Upper lobe of right lung (tissue), 1 donor: ENCODE measurements at regions not wholly inside any gene's neighbourhood (a gene's known extent, or its start where the extent isn't known, plus 50 kb on each side); places are given as distances from the start of the nearest gene placed in this dataset.
"Not testable (repeated sequence)": the region's sequence is repeated elsewhere in the genome, so short reads cannot be mapped to it uniquely, and the experiment has no call there.

Source experiments
- ATAC-seq: fragments of 200-7000 bp; cut with Tn5 transposase; one replicate; pipeline ENCODE4 v1.9.1; 2020; ENCODE audit warnings: mild to moderate bottlenecking, moderate library complexity
- DNase-seq: peaks from one replicate; pipeline ENCODE4 v3.0.0-alpha.2; 2020
- H3K27ac ChIP-seq: fragments of 200-600 bp; one replicate; pipeline ENCODE4 v1.8.0; 2022
- H3K27me3 ChIP-seq: fragments of 200-600 bp; one replicate; pipeline ENCODE4 v1.8.0; 2022; ENCODE audit warnings: mild to moderate bottlenecking
- H3K36me3 ChIP-seq: fragments of 200-600 bp; one replicate; pipeline ENCODE4 v1.8.0; 2022
- H3K4me1 ChIP-seq: fragments of 200-600 bp; one replicate; pipeline ENCODE4 v1.8.0; 2022
- H3K4me3 ChIP-seq: fragments of 200-600 bp; one replicate; pipeline ENCODE4 v1.8.0; 2022; ENCODE audit warnings: mild to moderate bottlenecking
- H3K9me3 ChIP-seq: fragments of 200-600 bp; one replicate; pipeline ENCODE4 v1.8.0; 2022
- CTCF ChIP-seq: fragments of 200-600 bp; IDR thresholded peaks from one replicate; pipeline ENCODE4 v1.8.0; 2022; ENCODE audit warnings: antibody characterized with exemption
- intact Hi-C: fragments of 100-400 bp; cut with DNase I; formaldehyde crosslinking; loops from one replicate; pipeline ENCODE4 v1.11.0; 2022
- donor health status: DM: no; HTN: yes; CAD: no; lungs with severe emphysema.

- Histone ChIP-seq H3K27me3 (no peaks in the 10 kb centered on the region), H3K27ac (no peak overlapping the region), H3K9me3 (no peaks in the 10 kb centered on the region), H3K4me1 (no peaks in the 10 kb centered on the region), H3K36me3 (no peaks in the 10 kb centered on the region), H3K4me3 (no peak overlapping the region)
- intact Hi-C loops: no loop called here
- ATAC-seq (no peak), DNase-seq (no peak)
- no peak for TF ChIP-seq CTCF
These were observed 744.1 kb downstream of the DHX35 start for GRCh38 chr20:39706184-39706663.

GRCh38 chr20:39705032-39705431, 742.9 kb downstream of the DHX35 start:
- no peaks in the 10 kb centered on the region for H3K9me3 ChIP-seq
- H3K27me3 ChIP-seq: no peaks in the 10 kb centered on the region
- DNase-seq (no peak), ATAC-seq (no peak)
- no peaks in the 10 kb centered on the region for H3K4me1 ChIP-seq
- H3K36me3 ChIP-seq: no peaks in the 10 kb centered on the region
- intact Hi-C loops: no loop called here
- no peak for TF ChIP-seq CTCF
- H3K27ac ChIP-seq: no peak overlapping the region
- H3K4me3 ChIP-seq: no peak overlapping the region

- DNase-seq, H3K9me3 ChIP-seq, H3K27me3 ChIP-seq, H3K4me1 ChIP-seq, ATAC-seq, H3K4me3 ChIP-seq, intact Hi-C loops, H3K27ac ChIP-seq, H3K36me3 ChIP-seq: not testable (repeated sequence)
These were observed 741.2 kb downstream of the DHX35 start for GRCh38 chr20:39703357-39703756.

- no peaks in the 10 kb centered on the region for H3K9me3 ChIP-seq
- ATAC-seq: no peak
- intact Hi-C loops: no loop called here
- no peak for TF ChIP-seq CTCF
- no peaks in the 10 kb centered on the region for H3K27me3 ChIP-seq
- no peak overlapping the region for H3K27ac ChIP-seq
- H3K36me3 ChIP-seq: no peaks in the 10 kb centered on the region
- no peak overlapping the region for H3K4me3 ChIP-seq
- no peak for DNase-seq
- no peaks in the 10 kb centered on the region for H3K4me1 ChIP-seq
These were observed 740.7 kb downstream of the DHX35 start for GRCh38 chr20:39702701-39703349.

GRCh38 chr20:39700528-39700927, 738.4 kb downstream of the DHX35 start:
- DNase-seq (no peak), ATAC-seq (no peak)
- H3K9me3 ChIP-seq: no peaks in the 10 kb centered on the region
- H3K27ac ChIP-seq: no peak overlapping the region
- no peaks in the 10 kb centered on the region for H3K27me3 ChIP-seq
- no peaks in the 10 kb centered on the region for H3K36me3 ChIP-seq
- H3K4me1 ChIP-seq: no peaks in the 10 kb centered on the region
- TF ChIP-seq CTCF: no peak
- intact Hi-C loops: no loop called here
- no peak overlapping the region for H3K4me3 ChIP-seq

- ATAC-seq (no peak), DNase-seq (no peak)
- H3K27ac ChIP-seq: no peak overlapping the region
- H3K4me3 ChIP-seq: no peak overlapping the region
- H3K27me3 ChIP-seq: no peaks in the 10 kb centered on the region
- intact Hi-C loops: no loop called here
- H3K9me3 ChIP-seq: no peaks in the 10 kb centered on the region
- no peak for TF ChIP-seq CTCF
- H3K36me3 ChIP-seq: no peaks in the 10 kb centered on the region
- no peaks in the 10 kb centered on the region for H3K4me1 ChIP-seq
These were observed 737.1 kb downstream of the DHX35 start for GRCh38 chr20:39699166-39699725.
